OCI-LY1 (cell line): ENCODE measurements at regions not wholly inside any gene's neighbourhood (a gene's known extent, or its start where the extent isn't known, plus 50 kb on each side); places are given as distances from the start of the nearest gene placed in this dataset.

Experiments used
- CTCF ChIP-seq: fragments of 200-600 bp; sonication (generic), shearing (Covaris generic); IDR thresholded peaks from 2 replicates; pipeline ENCODE4 v1.5.1; 2017; ENCODE audit warnings: mild to moderate bottlenecking, antibody characterized with exemption, low read length, moderate library complexity, mixed read lengths
- EZH2 ChIP-seq: fragments of 200-600 bp; sonication (generic), shearing (Covaris generic); IDR thresholded peaks from 2 replicates; pipeline ENCODE4 v1.8.0; 2017; ENCODE audit warnings: borderline replicate concordance, mixed run types, mild to moderate bottlenecking, antibody characterized with exemption, low read length, moderate library complexity, mixed read lengths

GRCh38 chr2:146003337-146003736, 1483.4 kb upstream of the ZEB2 start:
- TF ChIP-seq EZH2 (no peak), CTCF (no peak)
